WTC11 (cell line): ENCODE measurements at regions not wholly inside any gene's neighbourhood (a gene's known extent, or its start where the extent isn't known, plus 50 kb on each side); places are given as distances from the start of the nearest gene placed in this dataset.

Experiments
- FOXK1 ChIP-seq: sonication (generic); formaldehyde crosslinking; IDR thresholded peaks from 2 replicates; pipeline ENCODE4 v1.8.0; 2022; ENCODE audit warnings: mild to moderate bottlenecking, moderate library complexity, missing genetic modification reagents
- ZNF219 ChIP-seq: sonication (generic); formaldehyde crosslinking; IDR thresholded peaks from 2 replicates; pipeline ENCODE4 v1.8.0; 2023; ENCODE audit warnings: missing genetic modification reagents, mild to moderate bottlenecking, borderline replicate concordance
- TF ChIP-seq, protein P1 (sequence below): sonication (generic); formaldehyde crosslinking; IDR thresholded peaks from 2 replicates; pipeline ENCODE4 v1.8.1; 2023; ENCODE audit warnings: mild to moderate bottlenecking, missing genetic modification reagents, moderate library complexity
- TF ChIP-seq, protein P2 (sequence below): fragments of 200-600 bp; IDR thresholded peaks from 2 replicates; pipeline ENCODE4 v1.8.0; 2022; ENCODE audit warnings: antibody characterized with exemption
- TF ChIP-seq, protein P3 (sequence below): sonication (generic); formaldehyde crosslinking; IDR thresholded peaks from 2 replicates; pipeline ENCODE4 v1.8.1; 2022; ENCODE audit warnings: low read depth, missing genetic modification reagents, borderline replicate concordance

DNA sequence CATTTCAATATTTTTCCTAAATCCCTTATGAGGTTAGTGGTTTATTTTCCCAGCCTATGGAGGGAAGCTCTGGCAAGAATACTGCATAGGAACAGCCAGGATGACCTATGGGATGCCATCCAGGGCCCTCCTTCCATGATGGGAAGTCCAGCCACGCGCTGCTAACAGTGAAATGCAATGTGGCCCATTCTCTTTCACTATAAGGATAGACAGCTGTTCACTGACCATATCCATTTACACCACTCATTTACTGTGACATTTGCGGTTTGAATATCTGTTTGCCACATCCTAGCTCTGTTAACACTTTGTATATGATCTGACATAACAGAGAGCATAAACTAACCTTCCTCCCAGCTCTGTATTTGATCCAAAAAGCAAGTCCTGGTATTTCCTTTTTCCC is 471.7 kb downstream of the CBLN4 start:
- TF ChIP-seq, protein P1, sequence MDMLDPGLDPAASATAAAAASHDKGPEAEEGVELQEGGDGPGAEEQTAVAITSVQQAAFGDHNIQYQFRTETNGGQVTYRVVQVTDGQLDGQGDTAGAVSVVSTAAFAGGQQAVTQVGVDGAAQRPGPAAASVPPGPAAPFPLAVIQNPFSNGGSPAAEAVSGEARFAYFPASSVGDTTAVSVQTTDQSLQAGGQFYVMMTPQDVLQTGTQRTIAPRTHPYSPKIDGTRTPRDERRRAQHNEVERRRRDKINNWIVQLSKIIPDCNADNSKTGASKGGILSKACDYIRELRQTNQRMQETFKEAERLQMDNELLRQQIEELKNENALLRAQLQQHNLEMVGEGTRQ (CRISPR knock-in tag) = no peak
- TF ChIP-seq, protein P2, sequence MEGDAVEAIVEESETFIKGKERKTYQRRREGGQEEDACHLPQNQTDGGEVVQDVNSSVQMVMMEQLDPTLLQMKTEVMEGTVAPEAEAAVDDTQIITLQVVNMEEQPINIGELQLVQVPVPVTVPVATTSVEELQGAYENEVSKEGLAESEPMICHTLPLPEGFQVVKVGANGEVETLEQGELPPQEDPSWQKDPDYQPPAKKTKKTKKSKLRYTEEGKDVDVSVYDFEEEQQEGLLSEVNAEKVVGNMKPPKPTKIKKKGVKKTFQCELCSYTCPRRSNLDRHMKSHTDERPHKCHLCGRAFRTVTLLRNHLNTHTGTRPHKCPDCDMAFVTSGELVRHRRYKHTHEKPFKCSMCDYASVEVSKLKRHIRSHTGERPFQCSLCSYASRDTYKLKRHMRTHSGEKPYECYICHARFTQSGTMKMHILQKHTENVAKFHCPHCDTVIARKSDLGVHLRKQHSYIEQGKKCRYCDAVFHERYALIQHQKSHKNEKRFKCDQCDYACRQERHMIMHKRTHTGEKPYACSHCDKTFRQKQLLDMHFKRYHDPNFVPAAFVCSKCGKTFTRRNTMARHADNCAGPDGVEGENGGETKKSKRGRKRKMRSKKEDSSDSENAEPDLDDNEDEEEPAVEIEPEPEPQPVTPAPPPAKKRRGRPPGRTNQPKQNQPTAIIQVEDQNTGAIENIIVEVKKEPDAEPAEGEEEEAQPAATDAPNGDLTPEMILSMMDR = no peak
- TF ChIP-seq FOXK1 (CRISPR knock-in tag) = no peak
- TF ChIP-seq, protein P3, sequence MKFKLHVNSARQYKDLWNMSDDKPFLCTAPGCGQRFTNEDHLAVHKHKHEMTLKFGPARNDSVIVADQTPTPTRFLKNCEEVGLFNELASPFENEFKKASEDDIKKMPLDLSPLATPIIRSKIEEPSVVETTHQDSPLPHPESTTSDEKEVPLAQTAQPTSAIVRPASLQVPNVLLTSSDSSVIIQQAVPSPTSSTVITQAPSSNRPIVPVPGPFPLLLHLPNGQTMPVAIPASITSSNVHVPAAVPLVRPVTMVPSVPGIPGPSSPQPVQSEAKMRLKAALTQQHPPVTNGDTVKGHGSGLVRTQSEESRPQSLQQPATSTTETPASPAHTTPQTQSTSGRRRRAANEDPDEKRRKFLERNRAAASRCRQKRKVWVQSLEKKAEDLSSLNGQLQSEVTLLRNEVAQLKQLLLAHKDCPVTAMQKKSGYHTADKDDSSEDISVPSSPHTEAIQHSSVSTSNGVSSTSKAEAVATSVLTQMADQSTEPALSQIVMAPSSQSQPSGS (CRISPR knock-in tag) = no peak
- TF ChIP-seq ZNF219 (CRISPR knock-in tag) = no peak
